ENCODE measurements at regions not wholly inside any gene's neighbourhood (a gene's known extent, or its start where the extent isn't known, plus 50 kb on each side); places are given as distances from the start of the nearest gene placed in this dataset.
"Not testable (repeated sequence)": the region's sequence is repeated elsewhere in the genome, so short reads cannot be mapped to it uniquely, and the experiment has no call there.

DNA sequence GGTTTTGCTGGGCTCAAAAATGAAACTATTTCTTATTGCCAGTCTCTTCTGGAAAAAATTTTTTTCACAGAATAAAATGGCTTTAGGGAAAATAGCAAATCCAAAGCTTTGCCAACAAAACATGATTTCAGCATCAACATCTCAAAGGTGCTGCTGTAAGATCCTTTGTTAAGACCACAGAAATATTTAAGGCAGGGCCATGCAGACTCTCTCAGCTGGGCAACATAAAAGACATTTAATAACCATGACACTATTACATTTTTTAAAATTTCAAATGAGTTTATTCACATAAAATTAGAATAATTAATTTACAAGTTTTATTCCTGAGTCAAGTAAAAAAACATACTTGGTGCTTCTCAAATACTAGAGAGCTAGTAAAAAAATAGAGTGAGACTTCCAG lies 527.1 kb upstream of the DPPA4 start:
- H3K27ac ChIP-seq, result no peak overlapping the region
- TF ChIP-seq, protein P1, sequence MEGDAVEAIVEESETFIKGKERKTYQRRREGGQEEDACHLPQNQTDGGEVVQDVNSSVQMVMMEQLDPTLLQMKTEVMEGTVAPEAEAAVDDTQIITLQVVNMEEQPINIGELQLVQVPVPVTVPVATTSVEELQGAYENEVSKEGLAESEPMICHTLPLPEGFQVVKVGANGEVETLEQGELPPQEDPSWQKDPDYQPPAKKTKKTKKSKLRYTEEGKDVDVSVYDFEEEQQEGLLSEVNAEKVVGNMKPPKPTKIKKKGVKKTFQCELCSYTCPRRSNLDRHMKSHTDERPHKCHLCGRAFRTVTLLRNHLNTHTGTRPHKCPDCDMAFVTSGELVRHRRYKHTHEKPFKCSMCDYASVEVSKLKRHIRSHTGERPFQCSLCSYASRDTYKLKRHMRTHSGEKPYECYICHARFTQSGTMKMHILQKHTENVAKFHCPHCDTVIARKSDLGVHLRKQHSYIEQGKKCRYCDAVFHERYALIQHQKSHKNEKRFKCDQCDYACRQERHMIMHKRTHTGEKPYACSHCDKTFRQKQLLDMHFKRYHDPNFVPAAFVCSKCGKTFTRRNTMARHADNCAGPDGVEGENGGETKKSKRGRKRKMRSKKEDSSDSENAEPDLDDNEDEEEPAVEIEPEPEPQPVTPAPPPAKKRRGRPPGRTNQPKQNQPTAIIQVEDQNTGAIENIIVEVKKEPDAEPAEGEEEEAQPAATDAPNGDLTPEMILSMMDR (conservative IDR thresholded peaks at IDR 0.05), result no peak
- no peak for TF ChIP-seq ZFX (IDR thresholded peaks at IDR 0.05)

DNA sequence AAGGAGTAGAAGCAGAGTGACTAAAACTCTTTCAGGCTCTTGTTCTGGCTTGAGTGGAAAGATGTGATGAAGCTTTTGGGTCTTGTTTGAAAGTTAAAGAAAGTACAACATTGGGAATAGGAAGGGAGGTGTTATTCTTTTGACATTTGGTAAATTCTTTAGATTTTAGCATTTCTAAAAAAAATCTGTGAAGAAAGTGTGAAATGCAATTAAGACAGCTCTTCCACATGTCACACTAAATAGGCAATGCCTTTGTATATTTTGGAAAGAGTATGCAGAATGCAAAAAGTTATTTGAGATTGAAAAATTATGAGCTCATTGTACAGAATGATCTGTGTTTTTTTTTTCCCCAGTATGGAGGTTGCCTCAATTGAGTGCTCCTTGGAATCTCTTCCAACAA lies 532.2 kb upstream of the DPPA4 start:
- H3K27ac ChIP-seq, result no peak overlapping the region
- TF ChIP-seq ZFX (IDR thresholded peaks at IDR 0.05), result no peak
- TF ChIP-seq, protein P1 (conservative IDR thresholded peaks at IDR 0.05), result no peak

DNA sequence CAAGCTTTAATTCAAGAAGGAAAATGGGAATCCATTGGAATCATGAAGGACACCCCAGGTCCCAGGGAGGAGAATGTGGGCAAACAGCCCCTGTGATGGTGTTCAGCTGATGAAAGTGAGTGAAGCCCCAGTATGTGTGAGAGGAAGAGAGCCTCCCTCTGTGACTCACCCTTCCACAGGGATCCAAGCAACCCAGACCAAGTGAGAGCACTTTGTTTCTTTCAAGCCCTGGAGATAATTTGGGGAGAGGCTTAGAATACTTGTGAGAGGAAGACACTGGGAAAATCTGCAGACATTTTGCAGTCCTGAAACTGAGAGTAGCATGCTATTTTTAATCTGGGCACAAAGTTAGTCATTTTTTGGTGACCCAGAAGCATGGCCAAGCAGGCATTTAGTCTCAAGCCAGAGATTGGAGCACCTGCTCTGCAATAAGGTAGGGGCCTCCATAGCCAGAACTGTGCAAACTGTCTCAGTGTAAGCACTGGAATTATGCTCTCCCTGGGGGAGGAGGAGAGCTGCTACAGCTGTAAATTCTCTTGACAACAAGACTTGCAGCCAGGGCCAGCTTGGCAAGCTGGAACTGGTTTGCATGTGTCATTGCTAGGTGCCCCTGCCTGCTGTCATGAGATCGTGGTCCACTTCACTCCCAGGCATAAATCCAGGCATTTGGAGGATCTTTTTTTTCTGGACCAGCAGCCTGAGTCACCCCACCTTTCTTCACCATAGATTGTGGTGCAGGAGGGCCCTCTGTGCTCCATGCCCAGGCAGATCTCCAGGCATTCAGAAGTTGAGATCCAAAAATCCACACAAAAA lies 537.8 kb upstream of the DPPA4 start:
- TF ChIP-seq, protein P1 (conservative IDR thresholded peaks at IDR 0.05), result no peak
- no peak for TF ChIP-seq ZFX (IDR thresholded peaks at IDR 0.05)
- no peak overlapping the region for H3K27ac ChIP-seq

DNA sequence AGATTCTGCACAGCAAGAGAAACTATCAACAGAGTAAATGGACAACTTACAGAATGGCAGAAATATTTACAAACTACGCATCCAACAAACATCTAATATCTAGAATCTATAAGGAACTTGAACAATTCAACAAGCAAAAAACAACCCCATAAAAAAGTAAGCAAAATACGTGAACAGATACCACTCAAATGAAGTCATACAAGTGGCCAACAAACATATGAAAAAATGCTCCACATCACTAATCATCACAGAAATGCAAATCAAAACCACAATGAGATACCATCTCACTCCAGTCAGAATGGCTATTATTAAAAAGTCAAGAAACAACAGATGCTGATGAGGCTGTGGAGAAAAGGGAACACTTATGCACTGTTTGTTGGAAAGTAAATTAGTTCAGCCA lies 540.3 kb upstream of the DPPA4 start:
- H3K27ac ChIP-seq, result not testable (repeated sequence)

DNA sequence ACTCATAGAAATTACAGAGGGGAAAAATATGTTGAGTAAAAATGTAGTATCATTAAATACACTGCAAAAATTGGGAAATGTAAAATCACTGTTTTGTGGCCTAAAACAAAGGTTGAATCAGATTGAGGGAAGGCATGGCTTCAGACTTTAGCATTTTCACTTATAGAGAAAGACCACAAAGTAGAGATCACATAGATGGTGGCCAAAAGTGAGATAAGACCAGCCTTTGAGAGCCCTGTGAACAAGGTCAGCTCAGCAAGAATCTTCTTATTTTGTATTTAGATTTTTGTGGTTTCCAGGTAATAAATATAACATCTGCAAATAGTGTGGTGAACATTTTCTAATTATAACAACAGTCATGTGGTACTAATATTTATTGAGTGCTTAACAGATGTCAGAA lies 544.8 kb upstream of the DPPA4 start:
- H3K27ac ChIP-seq, result no peak overlapping the region
- TF ChIP-seq, protein P1 (conservative IDR thresholded peaks at IDR 0.05), result no peak
- no peak for TF ChIP-seq ZFX (IDR thresholded peaks at IDR 0.05)

DNA sequence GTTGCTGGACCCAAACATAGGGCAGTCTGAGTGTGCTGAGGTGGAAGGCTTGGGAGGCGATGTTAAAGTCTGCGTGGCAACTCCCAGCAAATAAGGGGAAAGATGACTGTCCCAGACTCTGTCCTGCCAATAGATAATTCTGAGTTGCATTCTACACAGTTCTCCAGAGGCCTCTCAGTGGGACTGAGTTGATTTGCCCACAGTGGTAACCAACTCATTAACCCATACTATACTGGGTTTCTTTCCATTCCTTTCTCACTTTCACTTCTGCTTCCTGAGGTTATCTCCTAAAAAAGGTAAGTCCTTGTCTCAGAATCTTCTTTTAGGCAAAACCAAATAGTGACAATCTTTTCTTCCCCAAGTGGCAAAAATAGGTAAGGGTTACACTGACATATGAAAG lies 549.9 kb upstream of the DPPA4 start:
- TF ChIP-seq, protein P1 (conservative IDR thresholded peaks at IDR 0.05), result no peak
- TF ChIP-seq ZFX (IDR thresholded peaks at IDR 0.05), result no peak
- H3K27ac ChIP-seq, result no peak overlapping the region

DNA sequence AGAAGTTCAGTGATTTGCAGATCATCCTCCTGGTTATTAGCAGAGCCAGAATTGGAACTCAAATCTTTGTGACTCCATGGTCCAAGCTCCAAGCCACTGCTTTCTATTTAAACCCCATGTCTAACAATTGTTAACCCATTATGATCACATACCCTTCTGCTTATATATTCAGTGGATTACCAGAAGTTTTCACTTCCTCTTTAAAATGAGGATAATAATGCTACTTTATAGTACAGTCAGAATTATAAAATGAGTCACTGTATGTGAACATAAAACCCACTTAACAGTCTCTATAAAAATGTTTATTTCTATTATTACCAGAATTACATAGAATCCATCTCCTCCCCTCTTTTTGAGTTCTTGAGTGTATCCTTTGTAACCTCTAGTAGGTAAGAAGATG lies 550.7 kb upstream of the DPPA4 start:
- TF ChIP-seq ZFX (IDR thresholded peaks at IDR 0.05), result no peak
- TF ChIP-seq, protein P1 (conservative IDR thresholded peaks at IDR 0.05), result no peak
- no peak overlapping the region for H3K27ac ChIP-seq

DNA sequence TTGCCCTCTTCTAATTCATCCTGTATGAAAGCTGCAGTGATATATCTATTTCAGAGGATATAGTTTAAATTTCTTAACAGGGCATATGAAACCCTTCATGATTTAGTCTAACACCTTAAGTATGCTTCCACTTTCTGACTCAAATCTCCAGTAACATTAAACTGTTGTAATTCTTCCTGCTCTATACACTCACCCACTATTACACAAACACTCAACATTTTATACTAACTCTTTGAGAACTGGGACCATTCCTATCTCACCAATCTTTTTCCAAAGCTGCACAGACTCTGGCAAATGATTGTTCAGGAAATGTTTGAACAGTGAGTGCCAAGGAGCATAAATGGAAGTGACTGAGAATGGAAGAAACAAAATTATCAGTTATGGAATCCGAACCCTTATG lies 560.4 kb upstream of the DPPA4 start:
- TF ChIP-seq, protein P1 (conservative IDR thresholded peaks at IDR 0.05), result no peak
- no peak for TF ChIP-seq ZFX (IDR thresholded peaks at IDR 0.05)
- no peak overlapping the region for H3K27ac ChIP-seq
